NCI-H1436 treated with DMSO at 0.1 percent for 48 hours (cell line): ENCODE measurements at regions not wholly inside any gene's neighbourhood (a gene's known extent, or its start where the extent isn't known, plus 50 kb on each side); places are given as distances from the start of the nearest gene placed in this dataset.
"Not testable (repeated sequence)": the region's sequence is repeated elsewhere in the genome, so short reads cannot be mapped to it uniquely, and the experiment has no call there.

Source experiments
- DNase-seq: peaks from one replicate; lab custom pipeline; 2025; lab: John Stamatoyannopoulos, UW

DNA sequence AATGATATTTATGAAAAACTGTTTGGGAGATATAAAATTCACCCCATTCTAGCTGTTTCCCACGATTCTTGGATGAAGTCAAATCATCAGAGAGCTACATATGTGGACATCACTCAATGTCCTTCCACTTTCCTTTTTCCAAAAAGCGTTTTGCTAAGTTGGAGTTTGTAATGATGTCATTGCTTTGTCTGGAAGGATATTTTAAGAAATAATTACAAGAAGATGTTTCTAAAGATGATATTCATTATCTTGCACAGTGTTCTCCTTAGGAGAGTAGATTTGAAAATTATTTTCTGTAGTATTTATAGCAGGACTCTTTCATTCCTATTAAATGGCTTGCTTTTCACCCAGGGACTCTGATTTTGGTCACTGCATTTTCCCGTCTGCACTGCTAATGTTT, 851.2 kb downstream of the EFNB2 start:
- DNase-seq = no peak

DNA sequence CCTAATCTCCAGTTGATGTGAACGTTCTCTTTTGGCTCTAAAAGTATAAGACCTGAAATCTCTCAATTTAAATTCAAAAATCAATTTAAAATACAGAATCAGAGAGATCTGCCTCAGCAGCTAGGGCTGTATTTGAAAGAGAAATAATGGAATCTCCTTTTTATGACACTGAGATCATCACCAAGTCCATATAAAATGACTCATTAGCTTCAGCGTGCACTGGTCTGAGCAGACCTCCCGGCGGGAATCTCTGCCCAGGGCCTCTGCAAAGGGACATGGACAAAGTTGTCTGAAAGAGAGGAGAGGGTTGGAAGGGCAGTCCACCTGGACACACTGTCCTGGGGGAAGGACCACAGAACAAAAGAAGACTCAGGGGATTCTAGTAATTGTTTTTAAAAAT, 855.6 kb downstream of the EFNB2 start:
- no peak for DNase-seq

DNA sequence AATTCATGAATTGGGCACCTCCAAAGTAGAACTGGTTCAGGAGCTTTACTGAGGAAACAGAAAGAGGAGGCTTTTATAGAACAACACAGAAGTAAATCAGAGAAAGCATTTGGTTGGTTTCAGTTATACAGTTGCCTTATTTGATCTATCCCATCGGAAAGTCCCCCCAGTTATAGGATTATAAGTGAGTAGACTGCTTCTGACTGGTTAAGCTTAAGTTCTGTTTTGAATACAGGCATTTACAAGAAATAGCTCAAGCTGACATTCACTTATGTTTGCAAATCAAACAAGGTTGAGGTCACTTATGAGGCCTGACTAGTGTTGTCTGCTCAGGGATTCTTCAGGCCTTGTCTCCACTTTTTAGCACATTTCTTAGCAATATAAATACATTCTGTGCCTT, 857.4 kb downstream of the EFNB2 start:
- DNase-seq = no peak

DNA sequence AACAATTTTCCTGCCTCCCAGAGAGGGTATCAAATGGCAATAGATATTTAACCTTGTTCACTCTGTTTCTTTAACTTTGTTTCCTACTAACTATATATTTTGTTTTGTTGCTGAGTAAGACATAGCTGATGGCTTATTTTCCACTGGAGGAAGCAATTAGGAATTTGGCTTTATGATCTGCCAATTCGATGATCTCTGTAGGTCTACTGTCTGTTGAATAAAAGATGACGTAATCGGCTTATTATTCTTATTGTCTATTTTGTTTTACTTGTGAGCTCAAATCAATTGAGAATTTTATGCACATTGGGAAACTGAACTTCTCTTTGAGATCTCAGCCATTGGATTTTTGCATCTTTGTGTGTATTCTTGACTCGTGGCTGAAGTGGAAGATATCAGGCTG, 862.6 kb downstream of the EFNB2 start:
- no peak for DNase-seq

DNA sequence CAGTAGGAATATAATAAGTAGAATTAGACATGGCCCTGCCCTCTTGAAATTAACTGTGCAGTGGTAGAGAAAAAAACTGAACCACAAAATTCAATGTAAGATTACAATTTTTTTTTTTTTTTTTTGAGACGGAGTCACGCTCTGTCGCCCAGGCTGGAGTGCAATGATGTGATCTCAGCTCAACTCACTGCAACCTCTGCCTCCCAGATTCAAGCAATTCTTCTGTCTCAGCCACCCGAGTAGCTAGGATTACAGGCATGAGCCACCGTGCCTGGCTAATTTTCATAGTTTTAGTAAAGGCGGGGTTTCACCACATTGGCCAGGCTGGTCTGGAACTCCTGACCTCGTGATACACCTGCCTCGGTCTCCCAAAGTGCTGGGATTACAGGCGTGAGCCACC, 864.3 kb downstream of the EFNB2 start:
- DNase-seq = not testable (repeated sequence)

DNA sequence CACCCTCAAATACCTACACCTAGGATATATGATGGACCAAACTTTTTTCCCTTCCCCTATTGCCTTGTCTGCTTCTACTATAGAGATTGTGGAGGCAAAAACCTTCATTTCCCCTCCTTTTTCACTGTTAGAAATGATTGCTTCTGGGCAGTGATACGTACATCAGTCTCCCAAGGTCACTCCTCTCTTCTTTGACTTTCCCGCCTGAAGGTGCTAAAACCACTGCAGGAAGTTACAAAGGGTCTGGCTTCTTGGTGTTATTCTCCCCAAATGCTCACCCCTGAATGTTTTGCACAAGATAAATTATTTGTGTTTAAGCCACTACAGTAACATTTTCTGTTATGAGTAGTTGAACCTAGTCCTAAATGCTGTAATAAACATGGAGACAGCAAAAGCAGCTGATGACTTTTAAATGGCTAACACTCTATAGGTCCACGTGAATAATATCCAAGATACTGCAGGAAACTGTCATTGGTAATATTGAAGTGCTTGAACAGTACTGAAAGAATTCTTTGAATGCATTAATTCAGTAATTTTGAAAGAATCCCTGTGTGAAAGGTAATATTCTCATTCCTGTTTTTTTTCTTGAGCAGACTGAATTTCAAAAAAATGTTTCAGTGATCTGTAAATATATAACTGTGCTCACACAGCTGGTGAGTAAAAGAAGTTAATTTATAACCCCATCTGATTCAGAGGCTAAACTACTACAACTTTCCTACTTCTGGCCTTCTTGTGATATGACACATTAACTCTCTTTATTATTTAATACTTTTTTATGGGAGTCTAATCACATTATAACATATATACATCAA, 865.1 kb downstream of the EFNB2 start:
- no peak for DNase-seq

DNA sequence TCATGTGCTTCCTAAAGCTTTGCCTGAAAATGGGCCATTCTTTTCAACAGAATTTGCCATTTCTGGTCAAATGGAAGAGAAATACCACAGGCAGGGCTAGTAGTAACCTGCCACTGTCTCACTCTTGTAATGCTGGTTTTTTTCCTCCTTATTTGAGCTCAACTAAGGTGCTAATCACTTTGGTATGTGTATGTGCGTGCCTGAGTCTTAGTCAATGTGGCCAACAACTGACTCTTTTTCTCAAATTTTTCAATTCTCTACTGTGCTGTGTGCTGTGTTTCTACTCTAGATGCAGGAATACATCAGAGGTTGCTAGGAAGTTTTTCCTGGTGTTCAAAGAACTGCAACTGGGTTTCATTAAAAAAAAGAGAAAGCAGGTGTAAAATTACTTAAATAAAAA, 870.2 kb downstream of the EFNB2 start:
- DNase-seq = no peak

DNA sequence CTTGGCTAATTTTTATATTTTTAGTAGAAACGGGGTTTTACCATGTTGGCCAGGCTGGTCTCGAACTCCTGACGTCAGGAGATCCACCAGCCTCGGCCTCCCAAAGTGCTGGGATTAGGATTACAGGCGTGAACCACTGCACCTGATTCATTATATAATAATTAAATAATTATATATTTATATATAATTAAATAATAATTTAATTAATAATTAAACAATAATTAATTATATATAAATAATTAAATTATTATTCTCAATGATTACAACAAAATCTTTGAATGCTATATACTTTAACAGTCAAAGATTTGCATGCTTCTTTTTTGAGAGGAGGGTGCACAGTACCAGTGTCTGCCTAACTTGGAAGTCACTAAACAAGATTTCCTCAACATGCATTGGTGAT, 872.3 kb downstream of the EFNB2 start:
- no peak for DNase-seq

DNA sequence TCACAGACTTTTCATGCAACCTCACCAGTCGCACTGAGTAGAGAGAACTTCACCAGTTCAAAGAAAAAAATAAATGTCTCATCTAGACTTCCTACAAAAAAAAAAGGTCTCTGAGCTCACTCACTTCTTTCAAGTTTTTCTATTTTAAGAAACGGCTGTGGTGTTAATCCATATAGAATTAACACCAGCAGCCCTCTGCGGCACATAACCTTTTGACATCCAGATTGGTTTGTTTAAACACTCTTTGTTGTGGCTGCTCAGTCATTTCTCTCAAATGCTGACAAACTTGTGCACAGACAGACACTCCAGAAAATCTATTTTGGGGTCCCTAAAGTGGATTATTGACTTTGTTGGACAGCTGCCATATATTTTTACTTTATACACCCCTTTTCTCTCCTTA, 874.9 kb downstream of the EFNB2 start:
- no peak for DNase-seq

DNA sequence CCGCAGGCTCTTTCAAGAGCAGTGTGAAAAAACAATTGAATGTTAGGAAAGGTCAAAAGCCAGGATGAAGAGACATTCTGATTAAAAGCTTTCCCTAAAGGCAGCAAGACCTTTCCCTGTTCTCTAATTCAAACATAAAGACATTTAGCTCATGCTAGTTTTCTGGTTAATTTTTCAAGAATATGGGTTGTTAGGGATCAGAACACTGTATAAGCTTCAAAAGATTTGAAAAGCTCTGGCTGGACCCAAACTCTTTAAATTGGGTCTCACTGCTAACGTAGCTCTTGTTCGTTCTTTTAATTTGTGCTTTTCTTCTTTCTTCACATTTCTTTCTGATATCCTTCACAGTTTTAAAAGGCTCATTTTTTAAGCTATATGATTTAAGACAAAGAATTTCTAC, 877.0 kb downstream of the EFNB2 start:
- no peak for DNase-seq

DNA sequence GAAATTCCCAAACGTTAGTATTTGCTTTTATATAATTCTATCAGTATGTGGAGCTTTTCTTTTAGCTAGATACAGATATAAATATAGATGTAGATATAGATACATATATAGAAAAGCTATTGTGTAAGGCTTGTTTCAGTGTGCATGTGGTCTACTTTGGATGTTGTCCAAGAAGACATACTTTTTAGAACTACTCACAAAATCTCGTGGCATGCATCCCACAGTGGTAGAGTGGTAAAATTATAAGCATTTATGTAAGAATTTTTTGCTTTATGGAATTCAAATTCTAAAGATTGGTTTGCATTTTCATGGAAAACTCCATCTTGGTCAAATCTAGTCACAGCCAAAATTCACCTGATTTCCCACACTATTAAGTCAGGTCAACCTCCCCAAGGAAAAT, 880.4 kb downstream of the EFNB2 start:
- DNase-seq = no peak

DNA sequence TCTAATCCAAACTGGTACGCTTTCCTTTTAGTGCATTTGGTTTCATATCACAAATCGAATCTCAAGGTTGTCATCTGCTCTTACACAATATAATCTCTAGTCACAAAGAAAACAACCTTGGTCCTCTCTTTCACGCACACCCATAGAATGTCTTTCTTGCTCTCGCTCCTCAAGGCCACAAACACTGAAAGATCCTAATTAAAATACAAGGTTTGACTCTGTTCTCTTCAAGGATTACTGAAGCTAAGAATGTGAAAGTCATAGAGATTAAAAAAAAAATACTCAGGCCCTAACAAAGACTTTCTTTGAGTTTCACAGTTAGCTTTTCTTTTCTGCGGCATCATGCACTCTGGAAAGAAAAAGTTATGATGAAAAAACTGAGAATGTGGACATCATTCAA, 891.5 kb downstream of the EFNB2 start:
- DNase-seq = no peak

DNA sequence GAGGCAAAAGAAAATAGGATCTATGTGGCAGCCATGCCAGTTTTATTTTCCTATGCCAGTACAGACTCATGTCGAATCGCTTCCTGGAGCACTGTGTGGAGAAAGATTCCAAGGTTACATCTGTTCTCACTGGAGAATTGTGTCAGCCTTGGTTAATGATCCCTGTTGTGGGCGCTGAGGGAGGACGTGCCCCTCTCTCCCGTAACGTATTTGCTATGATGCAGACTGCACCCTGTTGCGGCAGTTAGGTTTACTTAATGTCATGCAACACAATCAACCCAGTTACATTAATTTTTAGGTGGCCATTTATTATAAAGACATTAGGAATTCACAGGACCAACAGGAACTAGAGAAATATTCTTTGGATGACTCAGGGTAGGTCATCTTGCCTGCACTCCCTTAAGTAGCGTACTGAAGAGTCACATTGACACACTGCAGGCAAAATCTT, 892.9 kb downstream of the EFNB2 start:
- DNase-seq = no peak

DNA sequence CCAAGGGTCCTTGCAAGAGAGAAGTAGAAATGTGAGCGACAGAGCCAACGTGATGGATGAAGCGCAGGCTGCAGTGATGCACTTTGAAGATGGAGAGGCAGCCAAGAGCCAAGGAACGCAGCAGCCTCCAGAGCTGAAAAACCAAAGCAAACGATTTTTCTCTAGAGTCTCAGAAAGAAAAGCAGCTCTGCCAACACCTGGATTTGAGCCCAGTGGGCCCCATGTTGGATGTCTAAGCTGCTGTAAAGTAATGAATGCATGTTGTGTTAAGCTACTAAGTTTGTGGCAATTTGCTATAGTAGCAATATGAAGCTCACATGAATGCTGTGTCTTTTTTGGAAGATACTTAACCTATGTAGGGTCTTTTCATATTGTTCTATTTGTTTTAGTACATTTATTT, 894.3 kb downstream of the EFNB2 start:
- no peak for DNase-seq

DNA sequence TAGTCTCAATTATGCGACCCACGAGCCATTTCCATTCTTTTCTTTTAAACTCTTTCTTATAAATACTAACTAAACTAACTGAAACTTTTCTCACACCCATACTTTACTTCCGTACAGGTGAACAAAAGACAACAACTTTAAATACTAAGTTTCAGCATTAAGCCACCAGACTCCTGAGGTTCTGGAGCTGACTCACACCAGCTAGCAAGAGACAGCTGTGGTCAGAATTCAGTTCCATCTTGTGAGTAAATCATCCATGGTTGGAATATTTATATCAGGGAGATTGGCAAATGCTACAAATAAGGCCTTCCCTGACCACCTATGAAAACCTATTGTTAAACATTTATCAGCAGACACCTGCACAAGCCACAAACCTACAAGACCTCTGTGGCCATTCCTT, 897.0 kb downstream of the EFNB2 start:
- DNase-seq = no peak

DNA sequence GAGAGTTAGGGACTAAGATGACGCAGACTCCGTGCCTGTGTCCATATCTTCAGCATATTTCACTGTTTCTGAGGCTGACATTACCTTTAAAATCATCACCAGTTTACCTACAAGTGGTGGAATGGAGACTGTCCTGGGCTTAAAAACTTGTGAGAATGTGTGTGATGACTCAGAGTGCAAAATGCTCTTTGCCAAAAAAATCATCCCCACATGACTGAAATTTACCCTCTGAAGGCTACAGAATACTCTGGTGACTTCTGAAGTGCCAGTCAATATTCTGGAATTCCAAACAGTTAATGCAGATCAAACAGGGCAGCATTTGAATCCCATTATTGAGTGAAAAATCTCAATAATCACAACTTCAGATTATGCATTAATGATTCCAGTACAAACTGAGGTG, 901.4 kb downstream of the EFNB2 start:
- DNase-seq = no peak

DNA sequence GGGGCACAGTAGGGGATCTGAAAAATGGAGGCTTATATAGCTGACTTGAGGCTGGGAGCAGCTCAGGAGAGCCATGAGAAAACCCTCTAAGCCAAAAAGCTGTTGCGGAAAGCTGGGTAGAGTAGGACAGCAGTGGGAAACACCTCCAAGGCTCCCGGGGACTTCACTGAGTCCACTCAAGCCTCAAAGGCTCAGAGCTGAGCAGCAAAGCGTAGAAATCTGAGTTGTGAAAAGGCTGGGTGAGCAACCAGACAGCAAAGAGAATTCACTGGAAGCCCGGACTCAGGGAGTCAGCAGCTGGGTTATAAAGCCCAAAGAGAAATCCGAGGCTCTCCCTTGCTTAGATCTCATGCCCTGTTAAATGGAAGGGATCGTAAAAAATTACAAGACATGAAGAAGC, 905.0 kb downstream of the EFNB2 start:
- no peak for DNase-seq

DNA sequence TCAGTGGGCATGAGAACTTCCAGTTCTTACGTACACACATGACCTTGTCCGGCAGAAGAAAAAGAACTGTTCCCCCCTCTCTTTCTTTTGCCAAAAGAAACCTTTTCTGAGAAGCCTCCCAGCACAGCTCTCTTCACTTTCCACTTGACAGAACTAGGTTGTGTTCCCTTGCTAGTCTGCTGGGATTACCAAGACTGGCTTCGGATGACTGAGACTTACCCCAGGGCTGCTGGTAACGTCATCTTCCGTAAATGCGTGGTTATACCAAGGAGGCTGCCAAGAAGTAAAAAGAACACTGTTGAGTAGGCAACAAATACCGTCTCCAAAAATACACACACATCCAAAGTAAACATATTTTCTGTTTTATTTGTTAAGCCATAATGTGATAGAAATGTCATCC, 908.2 kb downstream of the EFNB2 start:
- no peak for DNase-seq

DNA sequence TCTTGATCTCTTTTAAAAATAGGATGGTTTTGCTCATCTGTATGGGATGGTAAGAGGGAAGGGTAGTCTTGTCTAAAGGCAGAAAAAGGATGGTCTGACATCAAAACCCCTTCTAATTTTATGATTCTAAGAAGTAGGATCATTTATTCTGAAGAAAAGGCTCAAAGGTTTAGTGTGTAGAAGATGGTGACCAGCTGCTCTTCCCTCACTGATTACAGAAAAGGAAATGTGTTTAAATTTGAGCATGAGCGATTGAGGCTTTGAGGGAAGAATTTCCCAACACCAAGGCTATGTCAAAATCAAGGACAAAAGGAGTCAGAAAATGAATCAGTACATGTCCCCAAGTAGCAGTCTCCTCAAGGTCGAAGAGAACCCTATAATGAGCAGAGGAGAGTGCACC, 909.8 kb downstream of the EFNB2 start:
- no peak for DNase-seq

DNA sequence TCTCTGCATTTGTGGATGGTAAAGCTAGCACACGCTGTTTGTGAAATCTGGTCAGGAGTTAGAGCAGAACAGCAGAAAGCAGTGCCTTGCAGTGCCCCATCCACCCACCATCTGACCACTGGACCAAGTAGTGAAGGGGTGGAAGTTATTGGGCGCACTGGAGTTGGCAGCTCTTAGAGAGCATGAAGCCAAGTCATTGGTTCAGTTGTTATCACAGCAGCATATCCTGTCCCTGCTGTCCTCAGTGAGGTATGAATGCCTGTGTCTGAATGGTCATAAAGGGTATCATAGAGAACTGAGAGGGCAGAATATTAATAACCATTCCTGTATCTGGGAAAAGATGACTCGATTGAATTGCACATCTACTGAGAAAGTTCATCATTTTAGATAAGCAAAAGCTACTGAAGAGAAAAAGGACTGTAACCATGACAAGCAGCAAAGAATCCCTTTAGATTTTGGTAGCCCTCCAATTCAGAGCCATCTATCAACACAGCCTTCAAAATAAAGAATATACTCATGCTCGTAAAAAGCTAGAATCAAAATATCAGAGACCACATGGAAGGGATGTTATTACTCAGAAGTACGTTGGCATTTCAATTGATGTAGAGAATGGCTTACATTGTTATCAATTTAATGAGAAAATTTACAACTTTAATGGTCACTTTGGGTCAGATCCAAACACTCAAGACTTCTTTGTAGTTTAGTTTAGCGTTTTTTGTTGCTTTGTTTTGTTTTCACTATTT, 919.0 kb downstream of the EFNB2 start:
- DNase-seq = no peak

DNA sequence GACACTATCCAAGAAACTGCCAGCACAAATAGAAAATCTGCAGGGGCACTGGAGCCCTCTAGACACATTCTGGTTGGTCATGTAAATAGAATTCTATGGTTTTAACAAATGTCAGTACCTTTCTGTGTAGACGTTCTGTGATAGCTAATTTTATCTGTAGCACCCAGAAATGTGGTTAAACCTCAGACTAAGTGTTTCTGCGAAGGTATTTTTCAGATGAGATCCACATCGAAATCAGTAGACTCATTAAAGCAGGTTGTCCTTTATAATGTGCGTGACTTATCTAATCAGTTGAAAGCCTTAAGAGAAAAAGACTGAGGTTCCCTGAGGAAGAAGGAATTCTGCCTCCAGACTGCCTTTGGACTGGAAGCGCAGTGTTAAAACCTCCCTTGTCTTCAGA, 922.9 kb downstream of the EFNB2 start:
- DNase-seq = no peak

DNA sequence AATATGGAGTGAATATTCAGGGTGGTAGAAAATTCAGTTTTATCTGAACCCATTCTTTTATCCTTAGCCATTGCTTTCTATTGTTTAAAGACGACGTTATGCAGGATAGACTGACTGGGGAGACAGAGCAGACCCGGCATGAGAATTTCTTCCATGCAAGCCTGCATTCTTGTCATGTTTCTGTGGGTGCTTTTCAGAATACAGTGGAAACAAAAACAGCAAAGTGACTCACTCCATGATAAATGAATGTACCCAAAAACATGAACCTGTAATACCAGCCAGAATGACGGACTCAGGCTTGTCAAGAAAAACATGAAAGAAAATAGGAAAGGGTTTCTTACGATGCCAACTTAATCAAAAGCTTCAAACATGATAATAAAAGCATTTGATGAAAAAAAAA, 924.0 kb downstream of the EFNB2 start:
- no peak for DNase-seq

DNA sequence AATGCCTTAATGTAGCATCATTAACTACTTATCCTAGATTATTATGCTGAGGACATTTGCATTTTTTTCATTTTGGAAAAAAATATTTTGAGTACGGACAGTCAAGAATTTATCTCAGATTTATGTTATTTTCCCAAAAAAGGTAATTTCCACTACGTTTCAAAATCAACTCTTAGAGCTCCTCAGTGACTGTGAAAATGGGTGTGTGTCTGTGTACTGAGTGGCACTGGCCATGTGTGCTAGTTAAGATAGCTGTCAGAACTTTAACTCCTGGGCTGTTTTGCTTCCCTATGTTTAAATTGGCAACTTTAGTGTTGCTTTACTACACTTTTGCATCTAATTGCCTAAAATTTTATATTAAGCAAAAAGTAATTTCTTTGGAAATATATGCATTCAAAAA, 927.4 kb downstream of the EFNB2 start:
- no peak for DNase-seq

DNA sequence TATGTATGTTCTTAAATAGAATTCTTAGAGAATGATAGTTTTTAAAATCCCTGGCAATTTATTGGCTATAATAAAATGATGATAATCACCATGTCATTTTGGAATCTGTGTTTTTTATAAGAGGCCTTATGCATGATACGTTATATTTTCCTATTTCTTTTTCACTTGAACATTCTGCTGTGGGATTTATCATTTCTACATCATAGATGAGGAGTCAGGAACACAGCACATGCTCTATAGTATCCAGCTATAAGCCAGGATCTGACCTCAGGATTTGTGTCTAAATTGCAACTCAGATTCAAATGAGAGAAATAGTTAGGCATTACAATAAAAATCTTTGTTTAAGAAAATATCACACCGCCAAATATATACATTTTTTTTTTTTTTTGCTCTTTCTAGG, 928.0 kb downstream of the EFNB2 start:
- no peak for DNase-seq
